GM19372 (cell line): ENCODE measurements at regions not wholly inside any gene's neighbourhood (a gene's known extent, or its start where the extent isn't known, plus 50 kb on each side); places are given as distances from the start of the nearest gene placed in this dataset.

ENCODE experiments used
- ATAC-seq: cut with Tn5 transposase; IDR thresholded peaks from one replicate; pipeline ENCODE4 v1.9.1; 2021; ENCODE audit warnings: mild to moderate bottlenecking, low read depth, moderate library complexity; ENCODE audit not compliant: unreplicated experiment

- no peak for ATAC-seq
Measured at GRCh38 chr3:84825817-84826216, 133.0 kb upstream of the CADM2 start.

- no peak for ATAC-seq
Measured at GRCh38 chr3:84830476-84830875, 128.3 kb upstream of the CADM2 start.

- no peak for ATAC-seq
Measured at GRCh38 chr3:84835366-84835765, 123.4 kb upstream of the CADM2 start.

GRCh38 chr3:84836961-84837360 lies 121.8 kb upstream of the CADM2 start:
- no peak for ATAC-seq

GRCh38 chr3:84877092-84877491 lies 81.7 kb upstream of the CADM2 start:
- ATAC-seq: no peak

- ATAC-seq: no peak
Measured at GRCh38 chr3:84881288-84881687, 77.5 kb upstream of the CADM2 start.

GRCh38 chr3:84885199-84885882 lies 73.4 kb upstream of the CADM2 start:
- no peak for ATAC-seq

GRCh38 chr3:84891851-84892250 lies 66.9 kb upstream of the CADM2 start:
- ATAC-seq: no peak

GRCh38 chr3:84893211-84893610 lies 65.6 kb upstream of the CADM2 start:
- ATAC-seq: no peak

- no peak for ATAC-seq
Measured at GRCh38 chr3:84904212-84904611, 54.6 kb upstream of the CADM2 start.

- ATAC-seq: no peak
Measured at GRCh38 chr3:84904816-84905555, 53.8 kb upstream of the CADM2 start.

- ATAC-seq: no peak
Measured at GRCh38 chr3:84905556-84905920, 53.3 kb upstream of the CADM2 start.

- no peak for ATAC-seq
Measured at GRCh38 chr3:84906065-84906464, 52.7 kb upstream of the CADM2 start.
